Smooth muscle cell (in vitro differentiated cells): ENCODE measurements at regions not wholly inside any gene's neighbourhood (a gene's known extent, or its start where the extent isn't known, plus 50 kb on each side); places are given as distances from the start of the nearest gene placed in this dataset.

Source experiments
- DNase-seq: peaks from one replicate; lab custom pipeline; 2025; ENCODE audit not compliant: unreplicated experiment; lab: John Stamatoyannopoulos, UW
- H2AFZ ChIP-seq: fragments of 200-600 bp; sonication (generic); 2 replicates; pipeline ENCODE4 v1.6.0; 2016; ENCODE audit warnings: antibody characterized with exemption, low read depth, mild to moderate bottlenecking
- H3F3A ChIP-seq: fragments of 200-600 bp; sonication (generic); 2 replicates; pipeline ENCODE4 v1.6.0; 2017; ENCODE audit warnings: antibody characterized with exemption, low read depth
- H3K27ac ChIP-seq: fragments of 200-600 bp; sonication (generic); 2 replicates; pipeline ENCODE4 v1.5.1; 2016; ENCODE audit warnings: low read depth, mild to moderate bottlenecking
- H3K27me3 ChIP-seq: fragments of 200-600 bp; sonication (generic); 2 replicates; pipeline ENCODE4 v1.6.1; 2016; ENCODE audit warnings: low read depth, mild to moderate bottlenecking
- H3K36me3 ChIP-seq: fragments of 200-600 bp; sonication (generic); 2 replicates; pipeline ENCODE4 v1.5.1; 2016; ENCODE audit warnings: low read depth
- H3K4me1 ChIP-seq: fragments of 200-600 bp; sonication (generic); 2 replicates; pipeline ENCODE4 v1.5.1; 2016; ENCODE audit warnings: low read depth
- H3K4me2 ChIP-seq: fragments of 200-600 bp; sonication (generic); 2 replicates; pipeline ENCODE4 v1.6.0; 2016; ENCODE audit warnings: mild to moderate bottlenecking
- H3K4me3 ChIP-seq: fragments of 200-600 bp; sonication (generic); 2 replicates; pipeline ENCODE4 v1.5.1; 2016; ENCODE audit warnings: mild to moderate bottlenecking
- H3K79me2 ChIP-seq: fragments of 200-600 bp; sonication (generic); 2 replicates; pipeline ENCODE4 v1.6.0; 2016; ENCODE audit warnings: low read depth, mild to moderate bottlenecking
- H3K9ac ChIP-seq: fragments of 200-600 bp; sonication (generic); 2 replicates; pipeline ENCODE4 v1.6.0; 2016; ENCODE audit warnings: low read depth
- H3K9me3 ChIP-seq: fragments of 200-600 bp; sonication (generic); replicated peaks from 2 replicates; pipeline ENCODE4 v1.5.1; 2016; ENCODE audit warnings: low read depth
- H4K20me1 ChIP-seq: fragments of 200-600 bp; sonication (generic); 2 replicates; pipeline ENCODE4 v1.6.0; 2016; ENCODE audit warnings: low read depth
- WGBS: methylation state at CpG from one replicate; pipeline ENCODE4 v1.1.7; 2016; ENCODE audit warnings: low lambda C conversion rate; 5-methylcytosine and 5-hydroxymethylcytosine counted together
- TF ChIP-seq, protein P1 (sequence below): fragments of 200-600 bp; sonication (generic); IDR thresholded peaks from 2 replicates; pipeline ENCODE4 v1.5.1; 2017; ENCODE audit warnings: borderline replicate concordance, mild to moderate bottlenecking, antibody characterized with exemption; ENCODE audit not compliant: insufficient read depth, poor library complexity, severe bottlenecking

DNA sequence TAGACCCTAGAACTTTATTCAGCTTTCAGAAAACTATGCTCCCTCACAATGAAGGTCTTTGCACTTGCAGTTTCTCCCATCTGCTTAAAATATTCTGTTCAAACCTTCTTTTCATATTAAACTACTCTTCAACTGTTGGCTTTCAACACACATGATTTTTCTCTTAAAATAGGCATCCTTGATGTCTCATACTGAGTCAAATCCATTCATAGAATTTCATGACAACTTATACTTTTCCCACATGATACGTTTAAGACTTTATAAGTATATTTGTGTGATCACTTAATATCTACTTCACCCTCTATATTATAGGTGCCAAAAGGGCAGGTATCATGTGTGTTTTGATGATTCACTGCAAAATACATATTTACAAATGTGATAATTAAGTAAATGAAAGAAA lies 412.5 kb downstream of the MMUT start:
- no peaks in the 10 kb centered on the region for H3K9me3 ChIP-seq
- no peak for DNase-seq
- H3K9ac ChIP-seq: no peak overlapping the region
- no peaks in the 10 kb centered on the region for H3F3A ChIP-seq
- H3K4me2 ChIP-seq: no peak overlapping the region
- H3K4me3 ChIP-seq: no peak overlapping the region
- no peak overlapping the region for H2AFZ ChIP-seq
- H3K27me3 ChIP-seq: no peaks in the 10 kb centered on the region
- no peaks in the 10 kb centered on the region for H4K20me1 ChIP-seq
- no peaks in the 10 kb centered on the region for H3K4me1 ChIP-seq
- no peak overlapping the region for H3K27ac ChIP-seq
- 84% methylated on average over 1 of the region's 1 CpG for WGBS
- TF ChIP-seq, protein P1, sequence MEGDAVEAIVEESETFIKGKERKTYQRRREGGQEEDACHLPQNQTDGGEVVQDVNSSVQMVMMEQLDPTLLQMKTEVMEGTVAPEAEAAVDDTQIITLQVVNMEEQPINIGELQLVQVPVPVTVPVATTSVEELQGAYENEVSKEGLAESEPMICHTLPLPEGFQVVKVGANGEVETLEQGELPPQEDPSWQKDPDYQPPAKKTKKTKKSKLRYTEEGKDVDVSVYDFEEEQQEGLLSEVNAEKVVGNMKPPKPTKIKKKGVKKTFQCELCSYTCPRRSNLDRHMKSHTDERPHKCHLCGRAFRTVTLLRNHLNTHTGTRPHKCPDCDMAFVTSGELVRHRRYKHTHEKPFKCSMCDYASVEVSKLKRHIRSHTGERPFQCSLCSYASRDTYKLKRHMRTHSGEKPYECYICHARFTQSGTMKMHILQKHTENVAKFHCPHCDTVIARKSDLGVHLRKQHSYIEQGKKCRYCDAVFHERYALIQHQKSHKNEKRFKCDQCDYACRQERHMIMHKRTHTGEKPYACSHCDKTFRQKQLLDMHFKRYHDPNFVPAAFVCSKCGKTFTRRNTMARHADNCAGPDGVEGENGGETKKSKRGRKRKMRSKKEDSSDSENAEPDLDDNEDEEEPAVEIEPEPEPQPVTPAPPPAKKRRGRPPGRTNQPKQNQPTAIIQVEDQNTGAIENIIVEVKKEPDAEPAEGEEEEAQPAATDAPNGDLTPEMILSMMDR: no peak
- H3K36me3 ChIP-seq: no peaks in the 10 kb centered on the region
- H3K79me2 ChIP-seq: no peaks in the 10 kb centered on the region

- Histone ChIP-seq H3K27me3 (no peaks in the 10 kb centered on the region), H2AFZ (no peak overlapping the region), H3K4me2 (no peak overlapping the region), H3K36me3 (no peaks in the 10 kb centered on the region), H3K4me1 (no peaks in the 10 kb centered on the region), H3K9me3 (no peaks in the 10 kb centered on the region), H3K4me3 (no peak overlapping the region), H3F3A (no peaks in the 10 kb centered on the region), H3K79me2 (no peaks in the 10 kb centered on the region), H4K20me1 (no peaks in the 10 kb centered on the region), H3K27ac (no peak overlapping the region), H3K9ac (no peak overlapping the region)
- DNase-seq: no peak
- TF ChIP-seq, protein P1: no peak
- 93% methylated on average over 2 of the region's 2 CpGs for WGBS
Observed at GRCh38 chr6:49038294-49038822, 424.7 kb downstream of the MMUT start.

- Histone ChIP-seq H3K4me2 (no peak overlapping the region), H3F3A (no peaks in the 10 kb centered on the region), H4K20me1 (no peaks in the 10 kb centered on the region), H3K9ac (no peak overlapping the region), H3K79me2 (no peaks in the 10 kb centered on the region), H2AFZ (no peak overlapping the region), H3K27ac (no peak overlapping the region), H3K27me3 (no peaks in the 10 kb centered on the region), H3K4me3 (no peak overlapping the region), H3K9me3 (no peaks in the 10 kb centered on the region), H3K4me1 (no peaks in the 10 kb centered on the region), H3K36me3 (no peaks in the 10 kb centered on the region)
- TF ChIP-seq, protein P1: no peak
- 69% methylated on average over 1 of the region's 1 CpG for WGBS
- no peak for DNase-seq
Observed at GRCh38 chr6:49030251-49031020, 432.6 kb downstream of the MMUT start.

DNA sequence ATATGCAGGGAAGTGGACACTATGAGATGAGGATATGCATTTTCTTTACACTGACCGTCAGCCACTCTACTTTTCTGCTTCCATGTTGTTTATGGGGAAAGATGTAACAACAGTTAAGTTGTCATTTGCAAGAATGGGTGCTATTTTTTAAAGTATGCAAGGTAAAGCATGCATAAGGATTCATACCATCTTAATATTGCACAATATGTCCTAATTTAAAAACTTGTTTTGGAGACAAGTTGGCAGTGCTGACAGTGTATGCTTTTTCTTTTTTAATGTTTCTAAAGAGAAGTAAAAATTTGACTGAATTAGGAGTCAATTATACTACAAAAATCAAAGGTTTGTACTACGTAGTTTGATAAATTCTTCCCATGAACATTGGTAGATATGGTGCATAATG lies 435.4 kb downstream of the MMUT start:
- H3F3A ChIP-seq: no peaks in the 10 kb centered on the region
- WGBS: 95% methylated on average over 2 of the region's 2 CpGs
- H3K9ac ChIP-seq: no peak overlapping the region
- H3K4me3 ChIP-seq: no peak overlapping the region
- H3K36me3 ChIP-seq: no peaks in the 10 kb centered on the region
- no peak for DNase-seq
- no peak overlapping the region for H3K4me2 ChIP-seq
- H3K4me1 ChIP-seq: no peaks in the 10 kb centered on the region
- H4K20me1 ChIP-seq: no peaks in the 10 kb centered on the region
- TF ChIP-seq, protein P1: no peak
- no peaks in the 10 kb centered on the region for H3K79me2 ChIP-seq
- no peak overlapping the region for H2AFZ ChIP-seq
- H3K27ac ChIP-seq: no peak overlapping the region
- no peaks in the 10 kb centered on the region for H3K9me3 ChIP-seq
- no peaks in the 10 kb centered on the region for H3K27me3 ChIP-seq
